H9 (cell line): ENCODE measurements at regions not wholly inside any gene's neighbourhood (a gene's known extent, or its start where the extent isn't known, plus 50 kb on each side); places are given as distances from the start of the nearest gene placed in this dataset.

ENCODE experiments used
- DNase-seq: peaks from one replicate; pipeline ENCODE4 v3.0.0-alpha.2; 2017
- H2AFZ ChIP-seq: one replicate; pipeline ENCODE4 v1.6.1; 2013; ENCODE audit warnings: mild to moderate bottlenecking, low read length, control low read depth, moderate library complexity
- H2AK5ac ChIP-seq: 2 replicates; pipeline ENCODE4 v1.6.1; 2013; ENCODE audit warnings: low read length, control low read depth, mixed read lengths; ENCODE audit not compliant: insufficient read length
- H2BK120ac ChIP-seq: one replicate; pipeline ENCODE4 v1.6.1; 2013; ENCODE audit warnings: low read depth, mild to moderate bottlenecking, low read length, control low read depth, inconsistent platforms; ENCODE audit not compliant: poor library complexity, severe bottlenecking
- H2BK12ac ChIP-seq: 2 replicates; pipeline ENCODE4 v1.6.1; 2013; ENCODE audit warnings: low read length, control low read depth, mixed read lengths, low read depth; ENCODE audit not compliant: insufficient read length
- H2BK15ac ChIP-seq: 2 replicates; pipeline ENCODE4 v1.6.1; 2013; ENCODE audit warnings: low read depth, low read length, control low read depth
- H2BK20ac ChIP-seq: one replicate; pipeline ENCODE4 v1.6.1; 2013; ENCODE audit warnings: low read depth, mild to moderate bottlenecking, low read length, control low read depth, inconsistent platforms; ENCODE audit not compliant: poor library complexity, severe bottlenecking
- H2BK5ac ChIP-seq: 2 replicates; pipeline ENCODE4 v1.6.1; 2013; ENCODE audit warnings: low read length, control low read depth, mixed read lengths; ENCODE audit not compliant: insufficient read length
- H3K14ac ChIP-seq: 2 replicates; pipeline ENCODE4 v1.6.1; 2013; ENCODE audit warnings: low read length, control low read depth; ENCODE audit not compliant: insufficient read depth
- H3K18ac ChIP-seq: 2 replicates; pipeline ENCODE4 v1.6.1; 2013; ENCODE audit warnings: low read depth, mild to moderate bottlenecking, mixed read lengths, low read length, control low read depth; ENCODE audit not compliant: insufficient read length
- H3K23ac ChIP-seq: 2 replicates; pipeline ENCODE4 v1.6.1; 2013; ENCODE audit warnings: low read length, control low read depth, mixed read lengths, low read depth; ENCODE audit not compliant: insufficient read length
- H3K23me2 ChIP-seq: 2 replicates; pipeline ENCODE4 v1.6.1; 2013; ENCODE audit warnings: low read depth, mild to moderate bottlenecking, mixed read lengths, low read length, control low read depth; ENCODE audit not compliant: insufficient read length, poor library complexity, severe bottlenecking
- H3K27ac ChIP-seq: 2 replicates; pipeline ENCODE4 v1.5.1; 2013; ENCODE audit warnings: low read length, control low read depth, mixed read lengths, low read depth; ENCODE audit not compliant: insufficient read length
- H3K27me3 ChIP-seq: 2 replicates; pipeline ENCODE4 v1.6.1; 2013; ENCODE audit warnings: low read length, control low read depth, inconsistent platforms; ENCODE audit not compliant: insufficient read depth
- H3K4ac ChIP-seq: 2 replicates; pipeline ENCODE4 v1.6.1; 2013; ENCODE audit warnings: low read depth, mild to moderate bottlenecking, control low read depth, inconsistent platforms, low read length, moderate library complexity
- H3K4me1 ChIP-seq: 2 replicates; pipeline ENCODE4 v1.6.1; 2013; ENCODE audit warnings: low read length, control low read depth, inconsistent platforms; ENCODE audit not compliant: insufficient read depth
- H3K4me2 ChIP-seq: 2 replicates; pipeline ENCODE4 v1.6.1; 2013; ENCODE audit warnings: low read length, control low read depth, mixed read lengths; ENCODE audit not compliant: insufficient read length, insufficient read depth
- H3K56ac ChIP-seq: 2 replicates; pipeline ENCODE4 v1.6.1; 2013; ENCODE audit warnings: low read depth, mild to moderate bottlenecking, mixed read lengths, low read length, control low read depth; ENCODE audit not compliant: insufficient read length
- H3K79me1 ChIP-seq: 2 replicates; pipeline ENCODE4 v1.6.1; 2013; ENCODE audit warnings: low read depth, mild to moderate bottlenecking, moderate library complexity, low read length, control low read depth, inconsistent platforms; ENCODE audit not compliant: insufficient read depth, poor library complexity, severe bottlenecking
- H3K79me2 ChIP-seq: 2 replicates; pipeline ENCODE4 v1.6.1; 2013; ENCODE audit warnings: low read length, control low read depth, inconsistent platforms; ENCODE audit not compliant: insufficient read depth
- H3K9ac ChIP-seq: 2 replicates; pipeline ENCODE4 v1.6.1; 2013; ENCODE audit warnings: low read length, control low read depth, mixed read lengths; ENCODE audit not compliant: insufficient read length; ENCODE audit errors: extremely low read depth
- H3K9me3 ChIP-seq: one replicate; pipeline ENCODE4 v1.6.1; 2013; ENCODE audit warnings: low read depth, low read length, inconsistent platforms; ENCODE audit not compliant: control insufficient read depth
- H3T11ph ChIP-seq: one replicate; pipeline ENCODE4 v1.6.1; 2013; ENCODE audit warnings: mild to moderate bottlenecking, low read length, control low read depth, inconsistent platforms
- H4K20me1 ChIP-seq: one replicate; pipeline ENCODE4 v1.6.1; 2013; ENCODE audit not compliant: control insufficient read depth, insufficient read length, insufficient read depth
- H4K5ac ChIP-seq: 2 replicates; pipeline ENCODE4 v1.6.1; 2013; ENCODE audit warnings: low read depth, mild to moderate bottlenecking, mixed read lengths, low read length, control low read depth; ENCODE audit not compliant: insufficient read length
- H4K8ac ChIP-seq: replicated peaks from 2 replicates; pipeline ENCODE4 v1.6.1; 2013; ENCODE audit warnings: low read length, control low read depth, mixed read lengths, low read depth; ENCODE audit not compliant: insufficient read length
- H4K91ac ChIP-seq: 2 replicates; pipeline ENCODE4 v1.6.1; 2013; ENCODE audit warnings: low read depth, mild to moderate bottlenecking, moderate library complexity, mixed read lengths, low read length, control low read depth; ENCODE audit not compliant: insufficient read length
- H3K27ac Mint-ChIP-seq, 3 experiments: 2 replicates in 2 of 3; 3 replicates in 1 of 3; pipeline ENCODE4 v1.8.0; 2020 to 2021; ENCODE audit warnings: mixed read lengths in 3 of 3, mild to moderate bottlenecking in 1 of 3, moderate library complexity in 1 of 3
- H3K27me3 Mint-ChIP-seq: 2 replicates; pipeline ENCODE4 v1.8.0; 2021; ENCODE audit warnings: low read depth, mild to moderate bottlenecking, moderate library complexity, mixed read lengths
- H3K36me3 Mint-ChIP-seq, 3 experiments: 2 replicates in 2 of 3; 3 replicates in 1 of 3; pipeline ENCODE4 v1.8.0; 2020 to 2021; ENCODE audit warnings: low read depth in 3 of 3, mixed read lengths in 3 of 3; ENCODE audit not compliant: insufficient read depth in 1 of 3
- H3K4me1 Mint-ChIP-seq, 2 experiments: 2 replicates each; pipeline ENCODE4 v1.8.0; 2020; ENCODE audit warnings: mixed read lengths in 2 of 2
- H3K4me3 Mint-ChIP-seq, 2 experiments: 2 replicates in 1 of 2; 3 replicates in 1 of 2; pipeline ENCODE4 v1.8.0; 2020 to 2021; ENCODE audit warnings: mild to moderate bottlenecking in 2 of 2, mixed read lengths in 2 of 2, moderate library complexity in 1 of 2
- H3K9me3 Mint-ChIP-seq, 2 experiments: 2 replicates in 1 of 2; 3 replicates in 1 of 2; pipeline ENCODE4 v1.8.0; 2020; ENCODE audit warnings: mild to moderate bottlenecking in 2 of 2, mixed read lengths in 2 of 2, moderate library complexity in 1 of 2
- WGBS: extraction: QIAGEN DNeasy Blood & Tissue Kit; methylation state at CpG from one replicate; pipeline ENCODE4 v1.1.7; 2013; ENCODE audit warnings: missing lambda C conversion rate, low lambda C conversion rate, mixed read lengths; ENCODE audit not compliant: insufficient read length; ENCODE audit errors: extremely low coverage; 5-methylcytosine and 5-hydroxymethylcytosine counted together
- TF ChIP-seq, protein P1 (sequence below): fragments of 200-600 bp; sonication (generic); conservative IDR thresholded peaks from 3 replicates; pipeline ENCODE4 v1.8.0; 2021; ENCODE audit warnings: antibody characterized with exemption, mild to moderate bottlenecking

DNA sequence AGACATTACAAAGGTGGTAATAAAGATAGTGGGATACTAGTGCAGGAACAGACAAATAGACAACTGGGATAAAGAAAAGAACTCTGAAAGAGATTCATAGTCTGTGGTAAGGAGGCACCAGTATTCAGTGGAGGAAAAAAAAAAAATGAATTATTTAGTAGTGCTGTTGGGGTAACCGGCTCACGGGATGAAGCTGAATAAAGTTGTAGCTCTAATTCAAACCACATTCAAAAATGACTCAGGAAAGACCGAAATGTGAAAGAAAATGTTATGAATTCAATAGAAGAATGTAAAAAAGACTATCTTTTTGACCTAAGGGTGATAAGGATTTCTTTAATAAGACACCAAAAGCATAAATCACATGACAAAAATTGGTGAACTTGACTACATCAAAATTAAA, 83.1 kb upstream of the HABP2 start:
- DNase-seq: no peak
- H3K23ac ChIP-seq: no peak overlapping the region
- no peak overlapping the region for H2BK120ac ChIP-seq
- H3K9me3 ChIP-seq: no peaks in the 10 kb centered on the region
- H3K79me1 ChIP-seq: no peaks in the 10 kb centered on the region
- no peak overlapping the region for H4K5ac ChIP-seq
- H2BK20ac ChIP-seq: no peak overlapping the region
- H2AFZ ChIP-seq: no peak overlapping the region
- no peak overlapping the region for H4K91ac ChIP-seq
- H3K9ac ChIP-seq: no peak overlapping the region
- no peak overlapping the region for H3K4ac ChIP-seq
- H3K56ac ChIP-seq: no peak overlapping the region
- Mint-ChIP-seq H3K27me3 (peaks cover 10% of the 10 kb centered on the region), H3K36me3 (no peaks in the 10 kb centered on the region), H3K27ac (no peak overlapping the region), H3K9me3 (peaks cover 0 to 3% of the 10 kb centered on the region in 2 experiments; a peak in 2 of 5 replicates), H3K4me3 (no peak overlapping the region), H3K4me1 (no peaks in the 10 kb centered on the region)
- no peaks in the 10 kb centered on the region for H3K23me2 ChIP-seq
- no peak overlapping the region for H3T11ph ChIP-seq
- H3K14ac ChIP-seq: no peak overlapping the region
- no peak overlapping the region for H3K4me2 ChIP-seq
- TF ChIP-seq, protein P1, sequence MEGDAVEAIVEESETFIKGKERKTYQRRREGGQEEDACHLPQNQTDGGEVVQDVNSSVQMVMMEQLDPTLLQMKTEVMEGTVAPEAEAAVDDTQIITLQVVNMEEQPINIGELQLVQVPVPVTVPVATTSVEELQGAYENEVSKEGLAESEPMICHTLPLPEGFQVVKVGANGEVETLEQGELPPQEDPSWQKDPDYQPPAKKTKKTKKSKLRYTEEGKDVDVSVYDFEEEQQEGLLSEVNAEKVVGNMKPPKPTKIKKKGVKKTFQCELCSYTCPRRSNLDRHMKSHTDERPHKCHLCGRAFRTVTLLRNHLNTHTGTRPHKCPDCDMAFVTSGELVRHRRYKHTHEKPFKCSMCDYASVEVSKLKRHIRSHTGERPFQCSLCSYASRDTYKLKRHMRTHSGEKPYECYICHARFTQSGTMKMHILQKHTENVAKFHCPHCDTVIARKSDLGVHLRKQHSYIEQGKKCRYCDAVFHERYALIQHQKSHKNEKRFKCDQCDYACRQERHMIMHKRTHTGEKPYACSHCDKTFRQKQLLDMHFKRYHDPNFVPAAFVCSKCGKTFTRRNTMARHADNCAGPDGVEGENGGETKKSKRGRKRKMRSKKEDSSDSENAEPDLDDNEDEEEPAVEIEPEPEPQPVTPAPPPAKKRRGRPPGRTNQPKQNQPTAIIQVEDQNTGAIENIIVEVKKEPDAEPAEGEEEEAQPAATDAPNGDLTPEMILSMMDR: no peak
- H3K27me3 ChIP-seq: no peaks in the 10 kb centered on the region
- H4K20me1 ChIP-seq: no peaks in the 10 kb centered on the region
- no peak overlapping the region for H2AK5ac ChIP-seq
- no peaks in the 10 kb centered on the region for H3K4me1 ChIP-seq
- no CpG with 5 or more reads among the region's 3 CpGs for WGBS
- H2BK12ac ChIP-seq: no peak overlapping the region
- no peak overlapping the region for H4K8ac ChIP-seq
- no peak overlapping the region for H3K18ac ChIP-seq
- no peak overlapping the region for H2BK15ac ChIP-seq
- H3K27ac ChIP-seq: no peak overlapping the region
- H3K79me2 ChIP-seq: no peaks in the 10 kb centered on the region
- no peak overlapping the region for H2BK5ac ChIP-seq
